Peyer's patch (tissue), 4 donors: ENCODE measurements at regions not wholly inside any gene's neighbourhood (a gene's known extent, or its start where the extent isn't known, plus 50 kb on each side); places are given as distances from the start of the nearest gene placed in this dataset.

Experiments used
- POLR2A ChIP-seq, 2 donors: fragments of 450-650 bp; IDR thresholded peaks; one replicate each; pipeline ENCODE4 v1.5.1; 2017; ENCODE audit warnings: antibody characterized with exemption in 2 of 2, mild to moderate bottlenecking in 2 of 2, moderate library complexity in 2 of 2
- TF ChIP-seq, protein P1 (sequence below), 6 experiments: fragments of 450-650 bp in 4 of 6; fragments of 200-600 bp in 2 of 6; sonication (generic) in 1 of 6; IDR thresholded peaks; one replicate each; pipeline ENCODE4 v1.5.1; 2017 to 2019; ENCODE audit warnings: antibody characterized with exemption in 6 of 6, mild to moderate bottlenecking in 3 of 6, moderate library complexity in 1 of 6

DNA sequence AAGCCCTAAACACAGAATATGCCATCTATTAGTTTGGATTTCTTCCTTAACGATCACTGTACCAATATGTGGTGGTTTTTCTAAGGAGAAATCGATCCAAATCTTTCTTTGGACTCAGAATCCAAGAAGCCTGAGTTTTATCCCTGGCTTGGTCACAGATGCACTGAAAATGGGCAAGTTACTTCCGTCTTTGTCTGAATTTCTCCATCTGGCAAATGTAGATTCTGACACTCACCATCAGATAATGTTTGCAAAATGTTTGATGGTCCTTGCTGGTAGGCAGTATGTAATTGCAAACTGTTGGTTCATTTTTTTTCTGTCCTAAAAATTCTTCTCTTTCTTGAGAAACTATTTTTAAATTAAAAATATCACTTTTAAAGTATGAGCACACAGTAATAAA lies 115.0 kb downstream of the TSEN15 start:
- TF ChIP-seq POLR2A (IDR thresholded peaks at IDR 0.05), result no peak
- TF ChIP-seq, protein P1, sequence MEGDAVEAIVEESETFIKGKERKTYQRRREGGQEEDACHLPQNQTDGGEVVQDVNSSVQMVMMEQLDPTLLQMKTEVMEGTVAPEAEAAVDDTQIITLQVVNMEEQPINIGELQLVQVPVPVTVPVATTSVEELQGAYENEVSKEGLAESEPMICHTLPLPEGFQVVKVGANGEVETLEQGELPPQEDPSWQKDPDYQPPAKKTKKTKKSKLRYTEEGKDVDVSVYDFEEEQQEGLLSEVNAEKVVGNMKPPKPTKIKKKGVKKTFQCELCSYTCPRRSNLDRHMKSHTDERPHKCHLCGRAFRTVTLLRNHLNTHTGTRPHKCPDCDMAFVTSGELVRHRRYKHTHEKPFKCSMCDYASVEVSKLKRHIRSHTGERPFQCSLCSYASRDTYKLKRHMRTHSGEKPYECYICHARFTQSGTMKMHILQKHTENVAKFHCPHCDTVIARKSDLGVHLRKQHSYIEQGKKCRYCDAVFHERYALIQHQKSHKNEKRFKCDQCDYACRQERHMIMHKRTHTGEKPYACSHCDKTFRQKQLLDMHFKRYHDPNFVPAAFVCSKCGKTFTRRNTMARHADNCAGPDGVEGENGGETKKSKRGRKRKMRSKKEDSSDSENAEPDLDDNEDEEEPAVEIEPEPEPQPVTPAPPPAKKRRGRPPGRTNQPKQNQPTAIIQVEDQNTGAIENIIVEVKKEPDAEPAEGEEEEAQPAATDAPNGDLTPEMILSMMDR (IDR thresholded peaks at IDR 0.05), result no peak
